ENCODE measurements at regions not wholly inside any gene's neighbourhood (a gene's known extent, or its start where the extent isn't known, plus 50 kb on each side); places are given as distances from the start of the nearest gene placed in this dataset.

GRCh38 chr3:83092521-83093221, 1331.2 kb upstream of the GBE1 start:
- DNase-seq (no peak), ATAC-seq (ENCODE audit: low read depth) (no peak)
- intact Hi-C loops (cut with micrococcal nuclease) = no loop called here
- Mint-ChIP-seq H3K4me3 (no peak overlapping the region), H3K27ac (no peak overlapping the region), H3K4me1 (no peaks in the 10 kb centered on the region), H3K9me3 (no peaks in the 10 kb centered on the region), H3K36me3 (ENCODE audit: low read depth) (no peaks in the 10 kb centered on the region), H3K27me3 (no peaks in the 10 kb centered on the region)
- POLR2A ChIA-PET = no interaction called here
- CTCF ChIA-PET = no interaction called here
- no peak for TF ChIP-seq CTCF (IDR thresholded peaks at IDR 0.05)

GRCh38 chr3:83076041-83076440, 1314.6 kb upstream of the GBE1 start:
- no peak for DNase-seq
- Mint-ChIP-seq H3K27ac (no peak overlapping the region), H3K4me3 (no peak overlapping the region), H3K4me1 (no peaks in the 10 kb centered on the region), H3K36me3 (ENCODE audit: low read depth) (no peaks in the 10 kb centered on the region), H3K9me3 (peaks cover 8% of the 10 kb centered on the region), H3K27me3 (no peaks in the 10 kb centered on the region)
- CTCF ChIA-PET = no interaction called here
- intact Hi-C loops (cut with micrococcal nuclease) = no loop called here
- ATAC-seq (ENCODE audit: low read depth) = no peak
- no peak for TF ChIP-seq CTCF (IDR thresholded peaks at IDR 0.05)
- POLR2A ChIA-PET = no interaction called here

- H3K27ac Mint-ChIP-seq = no peak overlapping the region
- DNase-seq = no peak
- CTCF ChIA-PET = no interaction called here
- H3K9me3 Mint-ChIP-seq = peaks cover 8% of the 10 kb centered on the region
- H3K36me3 Mint-ChIP-seq (ENCODE audit: low read depth) = no peaks in the 10 kb centered on the region
- no peaks in the 10 kb centered on the region for H3K27me3 Mint-ChIP-seq
- no peak overlapping the region for H3K4me3 Mint-ChIP-seq
- H3K4me1 Mint-ChIP-seq = no peaks in the 10 kb centered on the region
- POLR2A ChIA-PET = no interaction called here
- no peak for ATAC-seq (ENCODE audit: low read depth)
- intact Hi-C loops (cut with micrococcal nuclease) = no loop called here
- TF ChIP-seq CTCF (IDR thresholded peaks at IDR 0.05) = no peak
Observed at GRCh38 chr3:83074485-83074884, 1313.0 kb upstream of the GBE1 start.

GRCh38 chr3:83065851-83066460, 1304.5 kb upstream of the GBE1 start:
- CTCF ChIA-PET = no interaction called here
- peaks cover 13% of the 10 kb centered on the region for H3K9me3 Mint-ChIP-seq
- POLR2A ChIA-PET = no interaction called here
- intact Hi-C loops (cut with micrococcal nuclease) = no loop called here
- no peak for TF ChIP-seq CTCF (IDR thresholded peaks at IDR 0.05)
- H3K4me1 Mint-ChIP-seq = no peaks in the 10 kb centered on the region
- no peaks in the 10 kb centered on the region for H3K36me3 Mint-ChIP-seq (ENCODE audit: low read depth)
- no peak overlapping the region for H3K4me3 Mint-ChIP-seq
- no peak overlapping the region for H3K27ac Mint-ChIP-seq
- ATAC-seq (ENCODE audit: low read depth) = no peak
- no peaks in the 10 kb centered on the region for H3K27me3 Mint-ChIP-seq
- no peak for DNase-seq

GRCh38 chr3:83063446-83063845, 1302.0 kb upstream of the GBE1 start:
- DNase-seq (no peak), ATAC-seq (ENCODE audit: low read depth) (no peak)
- H3K4me1 Mint-ChIP-seq = no peaks in the 10 kb centered on the region
- H3K27ac Mint-ChIP-seq = no peak overlapping the region
- H3K4me3 Mint-ChIP-seq = no peak overlapping the region
- intact Hi-C loops (cut with micrococcal nuclease) = no loop called here
- ChIA-PET CTCF (no interaction called here), POLR2A (no interaction called here)
- no peaks in the 10 kb centered on the region for H3K27me3 Mint-ChIP-seq
- H3K36me3 Mint-ChIP-seq (ENCODE audit: low read depth) = no peaks in the 10 kb centered on the region
- peaks cover 18% of the 10 kb centered on the region for H3K9me3 Mint-ChIP-seq
- no peak for TF ChIP-seq CTCF (IDR thresholded peaks at IDR 0.05)

Data from activated B cell treated with CpG ODN at 0.5 μM for 24 hours (primary cell).